ENCODE measurements at regions not wholly inside any gene's neighbourhood (a gene's known extent, or its start where the extent isn't known, plus 50 kb on each side); places are given as distances from the start of the nearest gene placed in this dataset.

DNA sequence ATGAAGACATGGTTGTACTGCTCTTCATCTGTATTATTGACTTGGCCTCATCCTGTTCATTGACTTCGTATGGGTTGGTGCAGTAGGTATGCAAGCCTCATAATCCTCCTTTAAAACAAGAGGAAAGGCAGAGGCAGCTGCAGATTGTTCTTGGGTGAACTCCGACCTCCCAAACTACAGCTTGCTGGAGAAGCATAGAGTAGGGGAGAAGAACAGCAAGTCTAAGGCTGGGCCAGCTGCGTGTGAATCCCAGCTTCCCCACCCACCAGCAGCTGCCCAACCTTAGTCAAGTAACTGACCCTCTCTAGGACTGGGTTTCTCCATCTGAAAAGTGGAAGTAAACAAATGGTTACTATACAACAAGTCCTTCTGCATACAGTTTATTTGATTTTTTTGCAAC lies 114.5 kb upstream of the WWC1 start:
- no peak for DNase-seq (ENCODE audit: low read depth)
- no peak overlapping the region for H3K4me3 ChIP-seq (ENCODE audit: low read depth, low read length)
- TF ChIP-seq POLR2A (IDR thresholded peaks at IDR 0.05; ENCODE audit: extremely low read depth, insufficient read length): no peak
- no peak for TF ChIP-seq MAX (IDR thresholded peaks at IDR 0.05; ENCODE audit: low read depth, low read length)
- TF ChIP-seq CTCF (IDR thresholded peaks at IDR 0.05; ENCODE audit: low read depth, low read length): no peak
- TF ChIP-seq MYC (IDR thresholded peaks at IDR 0.05; ENCODE audit: low read depth, low read length): no peak

GRCh38 chr5:168177831-168178450 lies 113.5 kb upstream of the WWC1 start:
- no peak for TF ChIP-seq MYC (IDR thresholded peaks at IDR 0.05; ENCODE audit: low read depth, low read length)
- TF ChIP-seq CTCF (IDR thresholded peaks at IDR 0.05; ENCODE audit: low read depth, low read length): no peak
- TF ChIP-seq POLR2A (IDR thresholded peaks at IDR 0.05; ENCODE audit: extremely low read depth, insufficient read length): no peak
- TF ChIP-seq MAX (IDR thresholded peaks at IDR 0.05; ENCODE audit: low read depth, low read length): no peak
- no peak for DNase-seq (ENCODE audit: low read depth)
- H3K4me3 ChIP-seq (ENCODE audit: low read depth, low read length): no peak overlapping the region

- H3K4me3 ChIP-seq (ENCODE audit: low read depth, low read length): no peak overlapping the region
- TF ChIP-seq MYC (IDR thresholded peaks at IDR 0.05; ENCODE audit: low read depth, low read length): no peak
- no peak for TF ChIP-seq POLR2A (IDR thresholded peaks at IDR 0.05; ENCODE audit: extremely low read depth, insufficient read length)
- no peak for TF ChIP-seq MAX (IDR thresholded peaks at IDR 0.05; ENCODE audit: low read depth, low read length)
- DNase-seq (ENCODE audit: low read depth): no peak
Observed at GRCh38 chr5:168179192-168179593, 112.3 kb upstream of the WWC1 start.

- no peak for TF ChIP-seq CTCF (IDR thresholded peaks at IDR 0.05; ENCODE audit: low read depth, low read length)
- TF ChIP-seq POLR2A (IDR thresholded peaks at IDR 0.05; ENCODE audit: extremely low read depth, insufficient read length): no peak
- no peak for TF ChIP-seq MYC (IDR thresholded peaks at IDR 0.05; ENCODE audit: low read depth, low read length)
- TF ChIP-seq MAX (IDR thresholded peaks at IDR 0.05; ENCODE audit: low read depth, low read length): no peak
Observed at GRCh38 chr5:168182269-168182668, 109.2 kb upstream of the WWC1 start.

GRCh38 chr5:168184103-168184502 lies 107.3 kb upstream of the WWC1 start:
- no peak for TF ChIP-seq MAX (IDR thresholded peaks at IDR 0.05; ENCODE audit: low read depth, low read length)
- TF ChIP-seq MYC (IDR thresholded peaks at IDR 0.05; ENCODE audit: low read depth, low read length): no peak
- TF ChIP-seq POLR2A (IDR thresholded peaks at IDR 0.05; ENCODE audit: extremely low read depth, insufficient read length): no peak
- TF ChIP-seq CTCF (IDR thresholded peaks at IDR 0.05; ENCODE audit: low read depth, low read length): no peak
- no peak overlapping the region for H3K4me3 ChIP-seq (ENCODE audit: low read depth, low read length)
- DNase-seq (ENCODE audit: low read depth): no peak

More at GRCh38 chr5:168182269-168182668, 109.2 kb upstream of the WWC1 start:
- no peak overlapping the region for H3K4me3 ChIP-seq (ENCODE audit: low read depth, low read length)
- no peak for DNase-seq (ENCODE audit: low read depth)

DNA sequence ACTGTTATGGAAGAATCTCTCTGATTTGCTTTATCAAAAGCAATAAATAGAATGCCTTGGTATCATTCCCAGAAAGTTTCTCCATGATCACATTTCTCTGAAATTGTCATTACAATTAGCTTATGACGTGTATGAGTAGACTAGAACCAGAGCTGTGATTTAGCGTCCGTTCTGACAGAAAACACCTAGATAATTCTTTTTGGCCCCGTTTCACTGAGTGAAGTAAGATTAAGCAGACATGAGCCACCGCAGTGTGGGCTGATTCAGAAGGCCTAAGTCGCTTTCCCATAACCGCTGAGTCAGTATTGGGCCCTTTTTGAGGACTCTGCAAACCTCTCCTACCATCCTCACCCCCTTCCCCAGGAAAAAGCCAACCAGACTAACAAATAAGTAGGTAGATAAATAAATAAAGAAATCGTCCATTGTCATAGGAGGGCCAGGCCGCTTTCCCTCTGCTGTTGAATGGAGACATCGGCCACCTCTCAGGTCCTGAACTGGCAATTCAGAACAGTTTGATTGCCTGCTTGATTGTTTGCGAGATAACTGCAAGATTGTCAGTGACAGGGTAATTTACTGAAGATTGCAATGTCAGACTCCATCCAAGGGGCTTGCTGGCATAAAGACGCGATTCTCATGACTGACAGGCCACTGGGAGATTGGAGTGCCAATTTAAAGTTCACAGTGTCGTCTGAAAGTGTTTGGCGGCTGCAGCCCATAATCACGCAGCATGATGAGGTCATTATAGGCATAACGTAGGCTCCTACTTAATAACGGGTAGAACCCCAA lies 105.0 kb upstream of the WWC1 start:
- DNase-seq (ENCODE audit: low read depth): no peak
- H3K4me3 ChIP-seq (ENCODE audit: low read depth, low read length): no peak overlapping the region
- TF ChIP-seq MAX (IDR thresholded peaks at IDR 0.05; ENCODE audit: low read depth, low read length) (no peak), MYC (IDR thresholded peaks at IDR 0.05; ENCODE audit: low read depth, low read length) (no peak), POLR2A (IDR thresholded peaks at IDR 0.05; ENCODE audit: extremely low read depth, insufficient read length) (no peak), CTCF (IDR thresholded peaks at IDR 0.05; ENCODE audit: low read depth, low read length) (no peak)

Measured in NB4 (cell line).